IMR-90 (cell line): ENCODE measurements at regions not wholly inside any gene's neighbourhood (a gene's known extent, or its start where the extent isn't known, plus 50 kb on each side); places are given as distances from the start of the nearest gene placed in this dataset.

Experiments used
- ATAC-seq: fragments of 200-7000 bp; cut with Tn5 transposase; 2 replicates; pipeline ENCODE4 v1.9.1; 2020; ENCODE audit warnings: low read depth, mild to moderate bottlenecking, moderate library complexity
- BruUV-seq: library from RNA; stranded (reverse); fragments of 400-500 nt; replicated peaks from 2 replicates; lab custom pipeline; 2021; lab: Mats Ljungman, UMichigan
- CTCF ChIA-PET: fragments of 300-600 bp; formaldehyde crosslinking; extraction: SDS; loops from one replicate; lab custom pipeline; 2021; ENCODE audit warnings: antibody characterized with exemption; lab: Yijun Ruan, JAX
- POLR2A ChIA-PET: fragments of 300-600 bp; sonication (Branson Sonifier 250); formaldehyde crosslinking; loops from one replicate; lab custom pipeline; 2022; ENCODE audit warnings: antibody characterized with exemption; ENCODE audit not compliant: unreplicated experiment; lab: Charles Lee
- DNase-seq: peaks from one replicate; pipeline ENCODE4 v3.0.0; 2013
- H2AFZ ChIP-seq: replicated peaks from 2 replicates; pipeline ENCODE3; 2013; ENCODE audit warnings: low read length, mild to moderate bottlenecking; ENCODE audit not compliant: poor library complexity
- H2AK5ac ChIP-seq: 2 replicates; pipeline ENCODE4 v1.6.1; 2013; ENCODE audit warnings: low read depth, low read length, inconsistent platforms
- H2AK9ac ChIP-seq: replicated peaks from 2 replicates; pipeline ENCODE3; 2013; ENCODE audit warnings: mild to moderate bottlenecking, low read depth, low read length, moderate library complexity; ENCODE audit not compliant: poor library complexity
- H2BK120ac ChIP-seq: 2 replicates; pipeline ENCODE4 v1.6.1; 2013; ENCODE audit warnings: low read depth, low read length, inconsistent platforms
- H2BK15ac ChIP-seq: 3 replicates; pipeline ENCODE4 v1.6.1; 2013; ENCODE audit warnings: low read depth, low read length, inconsistent platforms
- H2BK20ac ChIP-seq: 2 replicates; pipeline ENCODE4 v1.6.1; 2013; ENCODE audit warnings: low read depth, mild to moderate bottlenecking, inconsistent platforms, low read length, moderate library complexity
- H2BK5ac ChIP-seq: 2 replicates; pipeline ENCODE4 v1.6.1; 2013; ENCODE audit warnings: mild to moderate bottlenecking, low read depth, low read length, inconsistent platforms; ENCODE audit not compliant: poor library complexity, severe bottlenecking
- H3K14ac ChIP-seq: replicated peaks from 2 replicates; pipeline ENCODE4 v1.6.1; 2013; ENCODE audit warnings: low read depth, low read length, inconsistent platforms
- H3K18ac ChIP-seq: 2 replicates; pipeline ENCODE4 v1.6.1; 2013; ENCODE audit warnings: low read depth, low read length, control low read depth
- H3K23ac ChIP-seq: 2 replicates; pipeline ENCODE4 v1.6.1; 2013; ENCODE audit warnings: low read depth, low read length, inconsistent platforms
- H3K27ac ChIP-seq: 2 replicates; pipeline ENCODE4 v1.5.1; 2013; ENCODE audit warnings: mild to moderate bottlenecking, control low read depth, low read length; ENCODE audit not compliant: insufficient read depth
- H3K27me3 ChIP-seq: 2 replicates; pipeline ENCODE4 v1.6.1; 2013; ENCODE audit warnings: low read length; ENCODE audit not compliant: control insufficient read depth, insufficient read depth
- H3K36me3 ChIP-seq: 2 replicates; pipeline ENCODE4 v1.6.1; 2013; ENCODE audit warnings: low read length, mixed read lengths; ENCODE audit not compliant: control insufficient read depth, insufficient read depth
- H3K4ac ChIP-seq: 2 replicates; pipeline ENCODE4 v1.6.1; 2013; ENCODE audit warnings: low read depth, low read length, inconsistent platforms
- H3K4me1 ChIP-seq: 2 replicates; pipeline ENCODE4 v1.6.1; 2013; ENCODE audit warnings: low read length, mixed read lengths; ENCODE audit not compliant: control insufficient read depth, insufficient read depth
- H3K4me2 ChIP-seq: 2 replicates; pipeline ENCODE4 v1.6.1; 2013; ENCODE audit warnings: low read depth, mild to moderate bottlenecking, control low read depth, low read length, moderate library complexity
- H3K4me3 ChIP-seq: 2 replicates; pipeline ENCODE4 v1.5.1; 2013; ENCODE audit warnings: low read depth, mild to moderate bottlenecking, control low read depth, low read length, moderate library complexity; ENCODE audit not compliant: insufficient read depth
- H3K56ac ChIP-seq: 2 replicates; pipeline ENCODE4 v1.6.1; 2013; ENCODE audit warnings: low read length, inconsistent platforms; ENCODE audit not compliant: insufficient read depth; ENCODE audit errors: extremely low read depth
- H3K79me1 ChIP-seq, 2 experiments: 2 replicates each; pipeline ENCODE4 v1.6.1; 2013; ENCODE audit warnings: low read length in 2 of 2, inconsistent platforms in 1 of 2, low read depth in 1 of 2
- H3K9ac ChIP-seq: 2 replicates; pipeline ENCODE4 v1.6.1; 2013; ENCODE audit warnings: low read depth, low read length, control low read depth
- H3K9me1 ChIP-seq: 2 replicates; pipeline ENCODE4 v1.6.1; 2013; ENCODE audit warnings: low read length, inconsistent platforms; ENCODE audit not compliant: insufficient read depth
- H3K9me3 ChIP-seq: 2 replicates; pipeline ENCODE4 v1.6.1; 2013; ENCODE audit warnings: low read length; ENCODE audit not compliant: control insufficient read depth, insufficient read depth
- H4K20me1 ChIP-seq: 2 replicates; pipeline ENCODE4 v1.6.1; 2013; ENCODE audit warnings: low read length, inconsistent platforms; ENCODE audit not compliant: insufficient read depth
- H4K5ac ChIP-seq: 2 replicates; pipeline ENCODE4 v1.6.1; 2013; ENCODE audit warnings: mild to moderate bottlenecking, low read depth, low read length, control low read depth
- H4K8ac ChIP-seq, 2 experiments: 2 replicates each; pipeline ENCODE4 v1.6.1; 2013; ENCODE audit warnings: low read depth in 2 of 2, low read length in 2 of 2, control low read depth in 1 of 2, inconsistent platforms in 1 of 2
- H4K91ac ChIP-seq: 2 replicates; pipeline ENCODE4 v1.6.1; 2013; ENCODE audit warnings: low read depth, low read length, inconsistent platforms; ENCODE audit not compliant: insufficient read depth
- BHLHE40 ChIP-seq: fragments of 150-350 bp; IDR thresholded peaks from 2 replicates; pipeline ENCODE4 v1.6.1; 2016; ENCODE audit warnings: mild to moderate bottlenecking, low read depth, low read length
- CEBPB ChIP-seq: IDR thresholded peaks from 2 replicates; pipeline ENCODE4 v1.6.1; 2012; ENCODE audit warnings: low read depth, low read length, improper control_type of control experiment
- CHD1 ChIP-seq: IDR thresholded peaks from 2 replicates; pipeline ENCODE4 v1.6.1; 2012; ENCODE audit warnings: low read depth, low read length, improper control_type of control experiment
- CTCF ChIP-seq: conservative IDR thresholded peaks from 2 replicates; pipeline ENCODE4 v1.5.1; 2012; ENCODE audit warnings: mild to moderate bottlenecking, low read depth, low read length, improper control_type of control experiment
- ELK1 ChIP-seq: fragments of 150-350 bp; IDR thresholded peaks from 2 replicates; pipeline ENCODE4 v1.6.1; 2016; ENCODE audit warnings: low read depth, mild to moderate bottlenecking, low read length, moderate library complexity, borderline replicate concordance
- FOS ChIP-seq: fragments of 150-350 bp; IDR thresholded peaks from 2 replicates; pipeline ENCODE4 v1.6.1; 2016; ENCODE audit warnings: low read depth, low read length
- MAFK ChIP-seq: IDR thresholded peaks from 2 replicates; pipeline ENCODE4 v1.6.1; 2012; ENCODE audit warnings: low read depth, low read length, improper control_type of control experiment
- MAZ ChIP-seq: IDR thresholded peaks from 2 replicates; pipeline ENCODE4 v1.6.1; 2012; ENCODE audit warnings: low read depth, mild to moderate bottlenecking, low read length, improper control_type of control experiment, moderate library complexity, borderline replicate concordance
- MXI1 ChIP-seq: IDR thresholded peaks from 2 replicates; pipeline ENCODE4 v1.6.1; 2012; ENCODE audit warnings: low read depth, mild to moderate bottlenecking, low read length, moderate library complexity, borderline replicate concordance
- NFE2L2 ChIP-seq: fragments of 150-350 bp; IDR thresholded peaks from 2 replicates; pipeline ENCODE4 v1.6.1; 2016; ENCODE audit warnings: low read depth, mild to moderate bottlenecking, low read length
- POLR2A ChIP-seq: IDR thresholded peaks from 2 replicates; pipeline ENCODE4 v1.6.1; 2012; ENCODE audit warnings: mild to moderate bottlenecking, low read depth, low read length
- RAD21 ChIP-seq: IDR thresholded peaks from 2 replicates; pipeline ENCODE4 v1.6.1; 2012; ENCODE audit warnings: low read length, improper control_type of control experiment
- RCOR1 ChIP-seq: IDR thresholded peaks from 2 replicates; pipeline ENCODE4 v1.6.1; 2012; ENCODE audit warnings: mild to moderate bottlenecking, low read length, improper control_type of control experiment; ENCODE audit not compliant: insufficient replicate concordance
- RFX5 ChIP-seq: IDR thresholded peaks from 2 replicates; pipeline ENCODE4 v1.8.0; 2012; ENCODE audit warnings: low read depth, mild to moderate bottlenecking, low read length, moderate library complexity
- SMC3 ChIP-seq: fragments of 150-350 bp; IDR thresholded peaks from 2 replicates; pipeline ENCODE4 v1.6.1; 2016; ENCODE audit warnings: low read depth, mild to moderate bottlenecking, antibody characterized with exemption, low read length, moderate library complexity
- WGBS, 2 experiments: methylation state at CpG; one replicate each; pipeline versions ENCODE4 v1.1.5 to v1.1.7; 2013; ENCODE audit warnings: missing lambda C conversion rate in 2 of 2; ENCODE audit not compliant: insufficient read length in 1 of 2; ENCODE audit errors: extremely low coverage in 2 of 2; 5-methylcytosine and 5-hydroxymethylcytosine counted together
- dilution Hi-C: fragments of 300-500 bp; cut with HindIII; formaldehyde crosslinking; loops from one replicate; pipeline ENCODE4 v1.14.3; 2018; ENCODE audit warnings: low sequenced_read_pairs; ENCODE audit not compliant: unreplicated experiment
- in situ Hi-C: fragments of 300-500 bp; cut with MboI; formaldehyde crosslinking; loops from 3 replicates; pipeline ENCODE4 v1.14.3; 2019; ENCODE audit warnings: low sequenced_read_pairs, inconsistent platforms, mixed read lengths
- intact Hi-C: fragments of 100-400 bp; cut with micrococcal nuclease; formaldehyde crosslinking; loops from 2 replicates; pipeline ENCODE4 v1.10.0; 2022
- TF ChIP-seq, protein P1 (sequence below): fragments of 150-350 bp; IDR thresholded peaks from 2 replicates; pipeline ENCODE4 v1.6.1; 2017; ENCODE audit warnings: mild to moderate bottlenecking, antibody characterized with exemption, low read length, low read depth

GRCh38 chr13:58843071-58843470 lies 1211.5 kb downstream of the PCDH17 start:
- DNase-seq, result no peak
- no TSS peak for BruUV-seq

More at GRCh38 chr13:58843071-58843470, 1211.5 kb downstream of the PCDH17 start:
- no CpG with 5 or more reads among the region's 6 CpGs for WGBS, 2 experiments
- H3K9me1 ChIP-seq, result no peaks in the 10 kb centered on the region
- CTCF ChIA-PET, result no interaction called here
- in situ Hi-C loops, result no loop called here
- H3K36me3 ChIP-seq, result no peaks in the 10 kb centered on the region
- H3K14ac ChIP-seq, result no peak overlapping the region
- H3K27me3 ChIP-seq, result no peaks in the 10 kb centered on the region
- no peak overlapping the region for H3K56ac ChIP-seq
- ATAC-seq, result no peak
- no peak overlapping the region for H4K8ac ChIP-seq
- no peak overlapping the region for H2BK20ac ChIP-seq
- H4K20me1 ChIP-seq, result no peaks in the 10 kb centered on the region
- H3K9me3 ChIP-seq, result peaks cover 4% of the 10 kb centered on the region; the same call in 1 of the 2 replicates
- H3K4me3 ChIP-seq, result no peak overlapping the region
- H3K27ac ChIP-seq, result no peak overlapping the region
- no peak overlapping the region for H2BK5ac ChIP-seq
- no peak overlapping the region for H3K9ac ChIP-seq
- no peak overlapping the region for H3K4ac ChIP-seq
- no peak overlapping the region for H4K91ac ChIP-seq
- no peak overlapping the region for H2BK120ac ChIP-seq
- H3K4me1 ChIP-seq, result no peaks in the 10 kb centered on the region
- no peak for TF ChIP-seq ELK1
- TF ChIP-seq RFX5, result no peak
- no peak for TF ChIP-seq CTCF
- TF ChIP-seq RAD21, result no peak
- no peak for TF ChIP-seq FOS
- TF ChIP-seq CHD1, result no peak
- no peak for TF ChIP-seq SMC3
- no peak for TF ChIP-seq NFE2L2
- TF ChIP-seq MXI1, result no peak
- TF ChIP-seq POLR2A, result no peak
- TF ChIP-seq RCOR1, result no peak
- TF ChIP-seq MAFK, result no peak
- no peak for TF ChIP-seq BHLHE40
- TF ChIP-seq, protein P1, sequence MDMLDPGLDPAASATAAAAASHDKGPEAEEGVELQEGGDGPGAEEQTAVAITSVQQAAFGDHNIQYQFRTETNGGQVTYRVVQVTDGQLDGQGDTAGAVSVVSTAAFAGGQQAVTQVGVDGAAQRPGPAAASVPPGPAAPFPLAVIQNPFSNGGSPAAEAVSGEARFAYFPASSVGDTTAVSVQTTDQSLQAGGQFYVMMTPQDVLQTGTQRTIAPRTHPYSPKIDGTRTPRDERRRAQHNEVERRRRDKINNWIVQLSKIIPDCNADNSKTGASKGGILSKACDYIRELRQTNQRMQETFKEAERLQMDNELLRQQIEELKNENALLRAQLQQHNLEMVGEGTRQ, result no peak
- no peak for TF ChIP-seq CEBPB
- no peak for TF ChIP-seq MAZ
- H4K5ac ChIP-seq, result no peak overlapping the region
- H2BK15ac ChIP-seq, result no peak overlapping the region
- H2AK9ac ChIP-seq, result no peak overlapping the region
- H3K23ac ChIP-seq, result no peak overlapping the region
- no peak overlapping the region for H3K4me2 ChIP-seq
- intact Hi-C loops, result no loop called here
- dilution Hi-C loops, result no loop called here
- H3K18ac ChIP-seq, result no peak overlapping the region
- H3K79me1 ChIP-seq, result no peaks in the 10 kb centered on the region
- POLR2A ChIA-PET, result no interaction called here
- no peak overlapping the region for H2AFZ ChIP-seq
- H2AK5ac ChIP-seq, result no peak overlapping the region
